HG03139 (cell line): ENCODE measurements at regions not wholly inside any gene's neighbourhood (a gene's known extent, or its start where the extent isn't known, plus 50 kb on each side); places are given as distances from the start of the nearest gene placed in this dataset.
A peak's percentile ranks its signal among the peaks of the same experiment; 100 is the strongest.
"Not testable (repeated sequence)": the region's sequence is repeated elsewhere in the genome, so short reads cannot be mapped to it uniquely, and the experiment has no call there.

ENCODE experiments used
- ATAC-seq: cut with Tn5 transposase; IDR thresholded peaks from one replicate; pipeline ENCODE4 v1.9.1; 2021; ENCODE audit not compliant: unreplicated experiment

GRCh38 chr1:192475970-192476369, 99.6 kb upstream of the RGS1 start:
- no peak for ATAC-seq

- no peak for ATAC-seq
Observed at GRCh38 chr1:192476802-192477298, 98.7 kb upstream of the RGS1 start.

GRCh38 chr1:192477630-192478029, 97.9 kb upstream of the RGS1 start:
- ATAC-seq = no peak

GRCh38 chr1:192485692-192486436, 89.7 kb upstream of the RGS1 start:
- ATAC-seq = no peak

- no peak for ATAC-seq
Observed at GRCh38 chr1:192488058-192488457, 87.5 kb upstream of the RGS1 start.

GRCh38 chr1:192489047-192489446, 86.5 kb upstream of the RGS1 start:
- no peak for ATAC-seq

GRCh38 chr1:192489748-192490147, 85.8 kb upstream of the RGS1 start:
- no peak for ATAC-seq

GRCh38 chr1:192491804-192492554, 83.6 kb upstream of the RGS1 start:
- ATAC-seq = no peak

- ATAC-seq = no peak
Observed at GRCh38 chr1:192493584-192493983, 82.0 kb upstream of the RGS1 start.

GRCh38 chr1:192496369-192497056, 79.1 kb upstream of the RGS1 start:
- no peak for ATAC-seq

GRCh38 chr1:192497214-192497794, 78.3 kb upstream of the RGS1 start:
- no peak for ATAC-seq

GRCh38 chr1:192498092-192498491, 77.5 kb upstream of the RGS1 start:
- not testable (repeated sequence) for ATAC-seq

GRCh38 chr1:192499061-192499581, 76.5 kb upstream of the RGS1 start:
- ATAC-seq = not testable (repeated sequence)

GRCh38 chr1:192500541-192500940, 75.0 kb upstream of the RGS1 start:
- not testable (repeated sequence) for ATAC-seq

GRCh38 chr1:192506741-192507155, 68.8 kb upstream of the RGS1 start:
- peak; percentile 81 for ATAC-seq

- no peak for ATAC-seq
Observed at GRCh38 chr1:192512426-192513162, 63.0 kb upstream of the RGS1 start.

- ATAC-seq = no peak
Observed at GRCh38 chr1:192513196-192513595, 62.4 kb upstream of the RGS1 start.

- no peak for ATAC-seq
Observed at GRCh38 chr1:192513697-192514096, 61.9 kb upstream of the RGS1 start.

- peak; percentile 98 for ATAC-seq
Observed at GRCh38 chr1:192516776-192517297, 58.7 kb upstream of the RGS1 start.
